HL-60/S4 treated with retinoic acid at 250 ng/mL for 4 days and 3 days (cell line): ENCODE measurements at regions not wholly inside any gene's neighbourhood (a gene's known extent, or its start where the extent isn't known, plus 50 kb on each side); places are given as distances from the start of the nearest gene placed in this dataset.

Source experiments
- in situ Hi-C: fragments of 300-500 bp; cut with MboI; formaldehyde crosslinking; loops from 2 replicates; pipeline ENCODE4 v1.7.0; 2022; ENCODE audit warnings: low sequenced_read_pairs

GRCh38 chr2:177075254-177075653 is 137.3 kb upstream of the HNRNPA3 start:
- in situ Hi-C loops, result no loop called here

- in situ Hi-C loops, result no loop called here
Measured at GRCh38 chr2:177076636-177077179, 135.9 kb upstream of the HNRNPA3 start.

GRCh38 chr2:177077778-177078177 is 134.8 kb upstream of the HNRNPA3 start:
- in situ Hi-C loops, result no loop called here

GRCh38 chr2:177078416-177078815 is 134.2 kb upstream of the HNRNPA3 start:
- in situ Hi-C loops, result no loop called here

GRCh38 chr2:177078855-177079254 is 133.7 kb upstream of the HNRNPA3 start:
- in situ Hi-C loops, result no loop called here

GRCh38 chr2:177080746-177081284 is 131.8 kb upstream of the HNRNPA3 start:
- in situ Hi-C loops, result no loop called here

GRCh38 chr2:177084607-177085006 is 128.0 kb upstream of the HNRNPA3 start:
- in situ Hi-C loops, result no loop called here

- in situ Hi-C loops, result no loop called here
Measured at GRCh38 chr2:177088529-177088928, 124.1 kb upstream of the HNRNPA3 start.

GRCh38 chr2:177090967-177091366 is 121.6 kb upstream of the HNRNPA3 start:
- in situ Hi-C loops, result no loop called here

GRCh38 chr2:177093371-177093770 is 119.2 kb upstream of the HNRNPA3 start:
- in situ Hi-C loops, result no loop called here

GRCh38 chr2:177098001-177098613 is 114.5 kb upstream of the HNRNPA3 start:
- in situ Hi-C loops, result no loop called here

GRCh38 chr2:177101930-177102329 is 110.7 kb upstream of the HNRNPA3 start:
- in situ Hi-C loops, result no loop called here

- in situ Hi-C loops, result no loop called here
Measured at GRCh38 chr2:177106212-177106611, 106.4 kb upstream of the HNRNPA3 start.

- in situ Hi-C loops, result no loop called here
Measured at GRCh38 chr2:177108890-177109289, 103.7 kb upstream of the HNRNPA3 start.

GRCh38 chr2:177114712-177115111 is 97.9 kb upstream of the HNRNPA3 start:
- in situ Hi-C loops, result no loop called here

- in situ Hi-C loops, result no loop called here
Measured at GRCh38 chr2:177117755-177118154, 94.8 kb upstream of the HNRNPA3 start.

GRCh38 chr2:177118636-177119035 is 94.0 kb upstream of the HNRNPA3 start:
- in situ Hi-C loops, result no loop called here

GRCh38 chr2:177119099-177119498 is 93.5 kb upstream of the HNRNPA3 start:
- in situ Hi-C loops, result no loop called here

GRCh38 chr2:177123048-177123447 is 89.5 kb upstream of the HNRNPA3 start:
- in situ Hi-C loops, result no loop called here

GRCh38 chr2:177124371-177124770 is 88.2 kb upstream of the HNRNPA3 start:
- in situ Hi-C loops, result no loop called here

- in situ Hi-C loops, result loop anchor here (25.0 kb wide), 1 partner anchor 991 kb away; the partner anchor contains the start of gene HOXD8
Measured at GRCh38 chr2:177127821-177128220, 84.8 kb upstream of the HNRNPA3 start.

GRCh38 chr2:177129610-177130009 is 83.0 kb upstream of the HNRNPA3 start:
- in situ Hi-C loops, result loop anchor here (25.0 kb wide), 1 partner anchor 992 kb away; the partner anchor contains the start of gene HOXD8
